22Rv1 (cell line): ENCODE measurements at regions not wholly inside any gene's neighbourhood (a gene's known extent, or its start where the extent isn't known, plus 50 kb on each side); places are given as distances from the start of the nearest gene placed in this dataset.
"Not testable (repeated sequence)": the region's sequence is repeated elsewhere in the genome, so short reads cannot be mapped to it uniquely, and the experiment has no call there.

Experiments used
- H3K27ac ChIP-seq: fragments of 450-650 bp; 2 replicates; pipeline ENCODE4 v1.5.1; 2017
- CTCF ChIP-seq: fragments of 450-650 bp; IDR thresholded peaks from 2 replicates; pipeline ENCODE4 v1.5.1; 2017; ENCODE audit warnings: mild to moderate bottlenecking
- ZFX ChIP-seq: fragments of 450-650 bp; IDR thresholded peaks from 2 replicates; pipeline ENCODE4 v1.6.1; 2017; ENCODE audit warnings: antibody characterized with exemption, borderline replicate concordance

- H3K27ac ChIP-seq: no peak overlapping the region
- no peak for TF ChIP-seq CTCF
- no peak for TF ChIP-seq ZFX
Observed at GRCh38 chr3:110344487-110344886, 727.1 kb upstream of the NECTIN3 start.

GRCh38 chr3:110344897-110345767, 726.5 kb upstream of the NECTIN3 start:
- TF ChIP-seq CTCF (no peak), ZFX (no peak)
- no peak overlapping the region for H3K27ac ChIP-seq

- TF ChIP-seq CTCF (no peak), ZFX (no peak)
Observed at GRCh38 chr3:110349295-110349694, 722.3 kb upstream of the NECTIN3 start.

GRCh38 chr3:110352841-110353604, 718.6 kb upstream of the NECTIN3 start:
- TF ChIP-seq CTCF (no peak), ZFX (no peak)
- H3K27ac ChIP-seq: no peak overlapping the region

More at GRCh38 chr3:110349295-110349694, 722.3 kb upstream of the NECTIN3 start:
- H3K27ac ChIP-seq: no peak overlapping the region

- H3K27ac ChIP-seq: no peak overlapping the region
- TF ChIP-seq ZFX (no peak), CTCF (no peak)
Observed at GRCh38 chr3:110362751-110363150, 708.9 kb upstream of the NECTIN3 start.

GRCh38 chr3:110367289-110367688, 704.3 kb upstream of the NECTIN3 start:
- H3K27ac ChIP-seq: not testable (repeated sequence)

GRCh38 chr3:110375751-110376518, 695.7 kb upstream of the NECTIN3 start:
- H3K27ac ChIP-seq: no peak overlapping the region
- no peak for TF ChIP-seq CTCF
- TF ChIP-seq ZFX: no peak
